Right atrium auricular region (tissue), 2 donors: ENCODE measurements at regions not wholly inside any gene's neighbourhood (a gene's known extent, or its start where the extent isn't known, plus 50 kb on each side); places are given as distances from the start of the nearest gene placed in this dataset.
A peak's percentile ranks its signal among the peaks of the same experiment; 100 is the strongest.

Experiments
- DNase-seq: peaks from one replicate; pipeline ENCODE4 v3.0.0-alpha.2; 2019; ENCODE audit warnings: low spot score
- H3K27ac ChIP-seq, 2 donors: fragments of 200-600 bp; sonication (generic); 1 replicate in 1 of 2; 2 replicates in 1 of 2; pipeline ENCODE4 v1.5.1; 2016 to 2019
- H3K27me3 ChIP-seq, 2 donors: fragments of 200-600 bp; sonication (generic); one replicate each; pipeline versions ENCODE4 v1.5.1 to v1.6.0; 2017 to 2019
- H3K36me3 ChIP-seq: fragments of 200-600 bp; sonication (generic); one replicate; pipeline ENCODE4 v1.5.1; 2016
- H3K4me1 ChIP-seq, 2 donors: fragments of 200-600 bp; sonication (generic); one replicate each; pipeline versions ENCODE4 v1.5.1 to v1.6.0; 2017 to 2019
- H3K4me3 ChIP-seq, 2 donors: fragments of 200-600 bp; sonication (generic); 1 replicate in 1 of 2; 2 replicates in 1 of 2; pipeline ENCODE4 v1.5.1; 2017 to 2019; ENCODE audit warnings: mild to moderate bottlenecking in 1 of 2, moderate library complexity in 1 of 2
- H3K9me3 ChIP-seq, 2 donors: fragments of 200-600 bp; sonication (generic); one replicate each; pipeline ENCODE4 v1.5.1; 2019
- CTCF ChIP-seq, 2 donors: fragments of 200-600 bp; sonication (generic); IDR thresholded peaks; one replicate each; pipeline ENCODE4 v1.5.1; 2019; ENCODE audit warnings: antibody characterized with exemption in 2 of 2

DNA sequence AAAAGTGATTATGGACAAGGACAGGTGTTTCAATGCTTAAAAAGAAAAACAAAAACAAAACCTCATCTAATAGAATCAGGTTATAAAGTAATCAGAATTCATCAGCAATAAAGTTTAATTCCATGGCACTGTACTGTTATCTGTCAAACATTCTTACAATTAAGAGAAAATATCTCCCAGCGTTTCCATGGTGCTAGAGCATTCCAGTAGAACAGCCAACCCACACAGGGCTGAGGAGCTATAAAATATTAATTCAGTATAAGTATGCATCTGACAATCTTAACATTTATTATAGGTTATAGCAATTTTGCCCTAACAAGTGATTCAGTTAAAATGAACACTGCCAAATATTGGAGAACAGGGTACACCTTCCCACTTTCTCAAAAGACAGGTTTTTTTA is 128.7 kb upstream of the DEPDC1 start:
- no peak for TF ChIP-seq CTCF (IDR thresholded peaks at IDR 0.05)
- Histone ChIP-seq H3K27ac (no peak overlapping the region), H3K36me3 (no peaks in the 10 kb centered on the region), H3K9me3 (peaks cover 0 to 19% of the 10 kb centered on the region in 2 donors), H3K4me1 (peaks cover 0 to 16% of the 10 kb centered on the region in 2 donors), H3K27me3 (no peaks in the 10 kb centered on the region), H3K4me3 (no peak overlapping the region)
- DNase-seq = no peak

DNA sequence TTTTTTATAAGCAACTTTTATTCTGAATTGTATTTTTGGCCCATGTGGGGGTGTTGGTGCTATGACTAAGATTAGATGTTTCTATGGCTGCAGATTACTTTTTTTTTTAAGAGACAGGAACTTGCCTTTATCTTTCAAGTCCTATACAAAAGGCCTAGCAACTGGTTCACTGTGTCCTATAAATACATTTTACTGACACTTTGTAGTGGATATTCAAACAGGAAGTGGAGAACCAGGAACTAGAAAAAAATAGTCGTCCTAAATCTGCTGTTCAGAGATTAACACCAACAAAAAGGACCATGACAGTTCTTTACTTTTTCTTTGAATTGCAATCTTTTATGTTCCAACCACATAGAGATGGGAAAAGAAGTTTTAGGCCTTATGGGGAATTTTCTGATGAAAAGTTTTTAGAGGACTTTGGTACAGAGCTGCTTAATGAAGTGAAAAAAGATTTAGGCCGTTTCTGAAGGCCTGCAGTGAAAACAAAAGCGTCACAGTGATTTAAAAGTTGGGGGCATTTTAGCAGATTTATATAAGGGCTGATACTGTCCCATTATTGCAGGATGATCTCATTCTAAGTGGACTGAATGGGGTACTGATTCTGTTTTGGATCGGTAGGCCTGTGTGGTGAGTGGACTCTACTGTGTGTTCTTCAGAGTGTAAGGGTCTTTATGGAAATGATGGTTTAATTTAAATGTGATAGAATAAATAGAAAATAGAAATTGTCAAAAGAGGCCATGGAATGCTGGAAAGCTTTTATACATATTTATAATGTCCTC is 136.4 kb upstream of the DEPDC1 start:
- no peak for TF ChIP-seq CTCF (IDR thresholded peaks at IDR 0.05)
- Histone ChIP-seq H3K4me3 (no peak overlapping the region), H3K4me1 (no peaks in the 10 kb centered on the region)

GRCh38 chr1:68644504-68644903 is 147.6 kb upstream of the DEPDC1 start:
- H3K9me3 ChIP-seq = no peaks in the 10 kb centered on the region
- TF ChIP-seq CTCF (IDR thresholded peaks at IDR 0.05) = no peak
- no peak overlapping the region for H3K27ac ChIP-seq
- no peak overlapping the region for H3K4me3 ChIP-seq
- H3K36me3 ChIP-seq = no peaks in the 10 kb centered on the region
- no peaks in the 10 kb centered on the region for H3K4me1 ChIP-seq
- DNase-seq = no peak
- H3K27me3 ChIP-seq = no peaks in the 10 kb centered on the region

More for the DNA sequence above, 136.4 kb upstream of the DEPDC1 start:
- H3K27ac ChIP-seq = peak overlapping the region in 1 of 2 donors; percentile 53
- no peaks in the 10 kb centered on the region for H3K9me3 ChIP-seq
- H3K27me3 ChIP-seq = no peaks in the 10 kb centered on the region
- DNase-seq = no peak
- no peaks in the 10 kb centered on the region for H3K36me3 ChIP-seq

- H3K27ac ChIP-seq = no peak overlapping the region
- H3K36me3 ChIP-seq = no peaks in the 10 kb centered on the region
- no peaks in the 10 kb centered on the region for H3K4me1 ChIP-seq
- no peak for DNase-seq
- H3K4me3 ChIP-seq = no peak overlapping the region
- no peaks in the 10 kb centered on the region for H3K27me3 ChIP-seq
- no peak for TF ChIP-seq CTCF (IDR thresholded peaks at IDR 0.05)
- no peaks in the 10 kb centered on the region for H3K9me3 ChIP-seq
Measured at GRCh38 chr1:68651115-68651514, 154.2 kb upstream of the DEPDC1 start.

- Histone ChIP-seq H3K27me3 (no peaks in the 10 kb centered on the region), H3K9me3 (no peaks in the 10 kb centered on the region), H3K36me3 (no peaks in the 10 kb centered on the region), H3K27ac (no peak overlapping the region), H3K4me1 (no peaks in the 10 kb centered on the region), H3K4me3 (no peak overlapping the region)
- no peak for TF ChIP-seq CTCF (IDR thresholded peaks at IDR 0.05)
- DNase-seq = no peak
Measured at GRCh38 chr1:68653882-68654281, 157.0 kb upstream of the DEPDC1 start.

GRCh38 chr1:68673771-68674170 is 176.9 kb upstream of the DEPDC1 start:
- H3K9me3 ChIP-seq = no peaks in the 10 kb centered on the region
- TF ChIP-seq CTCF (IDR thresholded peaks at IDR 0.05) = no peak
- H3K4me1 ChIP-seq = no peaks in the 10 kb centered on the region
- DNase-seq = no peak
- H3K27me3 ChIP-seq = no peaks in the 10 kb centered on the region
- H3K36me3 ChIP-seq = no peaks in the 10 kb centered on the region
- no peak overlapping the region for H3K27ac ChIP-seq
- H3K4me3 ChIP-seq = no peak overlapping the region
